ENCODE measurements at regions not wholly inside any gene's neighbourhood (a gene's known extent, or its start where the extent isn't known, plus 50 kb on each side); places are given as distances from the start of the nearest gene placed in this dataset.

DNA sequence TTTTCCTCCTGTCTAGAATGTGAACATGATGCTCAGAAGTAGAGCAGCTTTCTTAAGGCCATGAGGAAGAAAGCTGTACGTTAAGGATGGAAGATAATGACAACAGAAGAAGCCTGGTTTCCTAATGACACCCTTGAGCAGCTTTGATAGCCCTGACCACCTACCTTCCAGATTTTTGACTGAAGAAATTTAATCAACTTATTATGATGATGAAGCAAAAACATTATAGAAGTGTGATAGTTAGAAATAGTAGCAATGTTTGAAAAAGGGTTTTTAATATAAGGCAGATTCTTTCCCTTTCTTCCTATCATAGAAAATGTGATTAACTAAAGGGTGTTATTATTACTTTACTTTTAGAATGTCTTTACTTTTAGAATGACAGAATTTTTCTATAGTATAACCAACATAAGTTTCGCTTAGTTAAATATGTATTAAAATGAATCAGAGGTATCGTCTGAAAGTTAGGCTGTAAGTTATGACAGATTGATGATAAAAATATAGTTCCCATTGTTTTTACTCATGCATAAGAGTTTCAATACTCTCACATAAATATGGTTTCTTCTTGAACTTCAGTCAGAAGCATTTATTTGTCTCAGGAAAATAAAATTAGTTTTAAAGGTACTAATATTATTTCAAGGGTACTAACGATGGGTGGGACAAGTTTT, 50.1 kb upstream of the PPFIA2 start:
- no peak for DNase-seq

All from stimulated activated CD4-positive, alpha-beta T cell treated with anti-CD3 and anti-CD28 coated beads, Interleukin-4, amount 100 ng/mL, for 1 hour (primary cell).